AG04450 (cell line): ENCODE measurements at regions not wholly inside any gene's neighbourhood (a gene's known extent, or its start where the extent isn't known, plus 50 kb on each side); places are given as distances from the start of the nearest gene placed in this dataset.

Source experiments
- CTCF ChIA-PET: fragments of 300-600, 350-600 bp; formaldehyde crosslinking; extraction: SDS; loops from one replicate; lab custom pipeline; 2022; ENCODE audit warnings: antibody characterized with exemption, inconsistent platforms; lab: Charles Lee
- POLR2A ChIA-PET: fragments of 350-600 bp; formaldehyde crosslinking; extraction: SDS; loops from one replicate; lab custom pipeline; 2021; ENCODE audit warnings: antibody characterized with exemption, inconsistent platforms; lab: Yijun Ruan, JAX
- DNase-seq: peaks from one replicate; pipeline ENCODE4 v3.0.0-alpha.2; 2011; ENCODE audit warnings: low read depth, low spot score
- H3K27ac ChIP-seq: one replicate; pipeline ENCODE4 v1.5.1; 2012; ENCODE audit warnings: low read depth, low read length, control low read depth
- H3K27me3 ChIP-seq: one replicate; pipeline ENCODE4 v1.6.0; 2012; ENCODE audit warnings: low read length; ENCODE audit not compliant: control insufficient read depth, insufficient read depth
- H3K4me3 ChIP-seq: 2 replicates; pipeline ENCODE4 v1.5.1; 2011; ENCODE audit warnings: mild to moderate bottlenecking, low read depth, low read length, control low read depth
- H3K9me3 ChIP-seq: 2 replicates; pipeline ENCODE4 v1.5.1; 2012; ENCODE audit warnings: low read length; ENCODE audit not compliant: control insufficient read depth, insufficient read depth
- TF ChIP-seq, protein P1 (sequence below): IDR thresholded peaks from 2 replicates; pipeline ENCODE4 v1.5.1; 2011; ENCODE audit warnings: low read depth, low read length, control low read depth, inconsistent platforms

DNA sequence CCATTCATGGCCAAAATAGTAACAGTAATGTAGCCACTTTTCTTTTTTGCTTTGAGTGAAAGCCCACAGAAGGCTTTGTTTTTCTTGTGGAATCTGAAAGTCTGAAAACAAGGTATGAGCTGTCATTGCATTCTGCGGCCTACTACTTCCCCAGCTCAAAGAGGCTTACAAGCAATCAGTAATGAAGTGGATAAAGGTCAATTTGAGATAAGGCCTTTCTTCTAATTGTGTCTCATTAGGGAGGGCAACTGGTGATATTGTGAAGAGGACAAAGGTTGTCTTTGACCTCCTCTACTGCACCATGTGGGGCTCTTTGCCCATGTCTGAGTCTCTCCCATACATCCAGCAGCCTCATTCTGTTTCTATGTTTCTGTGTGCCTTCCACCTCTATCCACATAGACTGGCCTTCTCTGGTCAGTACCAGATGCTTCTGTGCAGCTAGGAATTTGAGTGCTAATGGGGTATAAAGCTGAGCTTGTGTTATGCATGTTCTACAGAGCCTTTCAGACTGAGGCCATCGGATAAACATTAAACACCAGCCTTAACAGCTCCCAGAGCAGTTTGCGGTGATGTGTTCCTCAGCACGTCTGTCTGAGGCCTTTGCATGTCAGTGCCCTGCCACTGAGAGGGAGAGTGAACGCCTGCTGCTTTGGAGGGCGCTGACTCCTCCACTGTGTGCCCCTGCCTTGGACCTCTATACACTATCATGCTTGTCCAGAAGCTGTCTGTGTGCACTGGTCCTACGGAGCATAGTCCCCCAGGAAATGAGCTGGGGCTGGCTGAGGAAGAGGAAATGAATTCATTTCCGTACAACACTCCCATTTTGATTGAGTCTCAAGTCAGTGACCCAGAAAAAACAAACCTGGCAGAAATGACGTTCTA lies 80.2 kb downstream of the SH2D1A start:
- H3K4me3 ChIP-seq, result no peak overlapping the region
- TF ChIP-seq, protein P1, sequence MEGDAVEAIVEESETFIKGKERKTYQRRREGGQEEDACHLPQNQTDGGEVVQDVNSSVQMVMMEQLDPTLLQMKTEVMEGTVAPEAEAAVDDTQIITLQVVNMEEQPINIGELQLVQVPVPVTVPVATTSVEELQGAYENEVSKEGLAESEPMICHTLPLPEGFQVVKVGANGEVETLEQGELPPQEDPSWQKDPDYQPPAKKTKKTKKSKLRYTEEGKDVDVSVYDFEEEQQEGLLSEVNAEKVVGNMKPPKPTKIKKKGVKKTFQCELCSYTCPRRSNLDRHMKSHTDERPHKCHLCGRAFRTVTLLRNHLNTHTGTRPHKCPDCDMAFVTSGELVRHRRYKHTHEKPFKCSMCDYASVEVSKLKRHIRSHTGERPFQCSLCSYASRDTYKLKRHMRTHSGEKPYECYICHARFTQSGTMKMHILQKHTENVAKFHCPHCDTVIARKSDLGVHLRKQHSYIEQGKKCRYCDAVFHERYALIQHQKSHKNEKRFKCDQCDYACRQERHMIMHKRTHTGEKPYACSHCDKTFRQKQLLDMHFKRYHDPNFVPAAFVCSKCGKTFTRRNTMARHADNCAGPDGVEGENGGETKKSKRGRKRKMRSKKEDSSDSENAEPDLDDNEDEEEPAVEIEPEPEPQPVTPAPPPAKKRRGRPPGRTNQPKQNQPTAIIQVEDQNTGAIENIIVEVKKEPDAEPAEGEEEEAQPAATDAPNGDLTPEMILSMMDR, result no peak
- H3K27me3 ChIP-seq, result no peaks in the 10 kb centered on the region
- no peaks in the 10 kb centered on the region for H3K9me3 ChIP-seq
- ChIA-PET POLR2A (no interaction called here), CTCF (no interaction called here)
- no peak for DNase-seq
- no peak overlapping the region for H3K27ac ChIP-seq

GRCh38 chrX:124433186-124433585 lies 86.8 kb downstream of the SH2D1A start:
- no peaks in the 10 kb centered on the region for H3K9me3 ChIP-seq
- ChIA-PET POLR2A (no interaction called here), CTCF (no interaction called here)
- H3K27me3 ChIP-seq, result no peaks in the 10 kb centered on the region
- H3K4me3 ChIP-seq, result no peak overlapping the region
- no peak overlapping the region for H3K27ac ChIP-seq
- TF ChIP-seq, protein P1, result no peak
- no peak for DNase-seq

DNA sequence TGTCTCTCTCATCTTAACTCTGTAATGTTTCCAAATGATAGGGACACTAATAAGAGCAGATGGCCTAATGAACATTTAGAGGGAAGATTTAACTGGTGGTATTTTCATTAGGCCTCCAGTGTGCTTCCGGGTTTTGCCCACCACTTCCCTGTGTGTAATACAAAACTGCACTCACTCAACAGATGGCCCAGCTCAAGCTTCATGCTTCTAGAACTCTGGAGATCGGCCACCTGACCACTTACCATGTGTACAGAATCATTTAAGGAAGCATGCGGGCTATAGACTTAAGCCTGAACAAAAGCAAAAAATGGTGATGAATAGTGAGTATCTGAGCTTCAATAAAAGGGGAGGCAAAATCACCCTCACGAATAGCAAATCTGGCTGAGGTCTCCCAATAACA lies 89.3 kb downstream of the SH2D1A start:
- Histone ChIP-seq H3K4me3 (no peak overlapping the region), H3K27me3 (no peaks in the 10 kb centered on the region), H3K27ac (no peak overlapping the region), H3K9me3 (no peaks in the 10 kb centered on the region)
- ChIA-PET POLR2A (no interaction called here), CTCF (no interaction called here)
- no peak for DNase-seq
- TF ChIP-seq, protein P1, result no peak

DNA sequence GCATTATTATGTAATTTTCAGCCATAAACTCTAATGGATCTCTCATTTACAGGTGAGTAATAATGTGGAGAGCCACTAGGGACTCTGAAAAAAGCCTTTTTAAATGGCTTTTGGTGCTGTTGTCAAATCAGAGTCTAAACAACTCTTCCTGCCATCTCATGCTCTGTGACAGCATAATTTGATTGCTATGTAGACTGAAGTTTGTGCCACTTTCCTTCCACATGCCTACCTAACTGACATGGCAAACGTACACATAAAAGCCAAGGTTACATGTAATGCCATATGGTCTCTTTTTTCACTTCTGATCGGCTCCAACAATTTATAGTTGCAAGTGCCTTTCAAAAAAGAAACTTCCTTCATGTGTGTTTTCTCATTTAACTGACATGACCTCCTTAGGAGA lies 94.3 kb downstream of the SH2D1A start:
- TF ChIP-seq, protein P1, result no peak
- ChIA-PET CTCF (no interaction called here), POLR2A (no interaction called here)
- Histone ChIP-seq H3K9me3 (no peaks in the 10 kb centered on the region), H3K27me3 (no peaks in the 10 kb centered on the region), H3K4me3 (no peak overlapping the region), H3K27ac (no peak overlapping the region)
- DNase-seq, result no peak

DNA sequence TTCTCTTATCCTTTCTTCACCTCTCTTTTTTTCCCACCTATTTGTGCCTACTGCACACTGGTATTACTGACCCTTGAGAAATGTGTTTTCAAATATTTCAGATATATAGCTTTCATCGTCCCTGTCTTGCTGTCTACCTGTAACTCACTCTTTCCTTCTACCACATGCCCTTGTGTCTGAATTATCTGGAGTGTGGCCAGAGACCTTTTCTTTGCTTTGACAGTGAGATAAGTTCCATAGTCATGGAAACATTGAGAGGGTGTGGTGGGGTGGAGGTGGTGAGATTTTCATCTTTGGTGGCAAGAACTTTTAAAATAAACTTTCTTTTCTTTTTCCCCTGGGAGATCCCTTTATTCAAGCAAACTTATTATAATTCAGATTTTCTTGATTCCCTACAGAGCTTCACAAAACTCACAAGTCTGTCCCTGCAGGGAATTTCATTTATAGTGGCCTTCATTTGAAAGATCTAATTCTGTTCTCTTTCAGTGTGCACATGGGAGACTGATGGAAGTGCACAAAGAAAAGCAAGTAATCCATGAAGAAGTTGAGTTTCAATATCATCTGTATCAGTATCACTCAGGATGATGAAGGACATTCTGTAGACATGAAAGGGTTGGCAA lies 95.7 kb downstream of the SH2D1A start:
- no peak overlapping the region for H3K27ac ChIP-seq
- TF ChIP-seq, protein P1, result no peak
- CTCF ChIA-PET, result no interaction called here
- no peaks in the 10 kb centered on the region for H3K27me3 ChIP-seq
- H3K4me3 ChIP-seq, result no peak overlapping the region
- DNase-seq, result no peak
- H3K9me3 ChIP-seq, result no peaks in the 10 kb centered on the region
- POLR2A ChIA-PET, result no interaction called here
